ENCODE measurements at regions not wholly inside any gene's neighbourhood (a gene's known extent, or its start where the extent isn't known, plus 50 kb on each side); places are given as distances from the start of the nearest gene placed in this dataset.

DNA sequence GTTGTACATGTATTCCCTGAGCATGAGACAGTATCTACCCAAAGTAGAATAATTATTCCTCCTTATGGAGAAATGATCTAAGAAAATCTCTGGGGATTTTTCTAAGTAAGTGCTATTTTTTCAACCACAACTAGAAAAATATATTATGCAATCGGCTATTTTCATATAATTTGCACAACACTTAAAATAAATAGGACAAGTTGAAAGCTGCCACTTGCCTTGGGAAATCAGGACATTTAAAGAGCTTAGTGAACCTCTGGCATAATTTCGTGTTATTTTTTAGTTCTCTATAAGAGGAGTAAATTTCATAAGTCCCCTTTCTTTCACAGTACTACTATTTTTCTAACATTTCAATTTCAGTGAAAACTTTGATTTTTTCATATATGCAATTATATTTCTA lies 672.1 kb downstream of the OTOL1 start:
- Histone ChIP-seq H3K4me1 (ENCODE audit: control insufficient read depth, insufficient read depth, low read length) (no peaks in the 10 kb centered on the region), H3K9me3 (ENCODE audit: control insufficient read depth, insufficient read depth, low read depth, low read length) (no peaks in the 10 kb centered on the region), H3K36me3 (ENCODE audit: control insufficient read depth in 2 of 2, insufficient read depth in 1 of 2, low read length in 2 of 2) (no peaks in the 10 kb centered on the region), H3K27ac (ENCODE audit: extremely low read depth, low read depth, low read length) (no peak overlapping the region), H3K4me3 (ENCODE audit: low read depth, low read length) (no peak overlapping the region)
- CTCF ChIA-PET = no interaction called here
- TF ChIP-seq ZNF19 (tag by site-specific recombination; IDR thresholded peaks at IDR 0.05; ENCODE audit: low read depth) (no peak), ZNF549 (tag by site-specific recombination; IDR thresholded peaks at IDR 0.05) (no peak), ZFP41 (tag by site-specific recombination; IDR thresholded peaks at IDR 0.05; ENCODE audit: borderline replicate concordance) (no peak), ZNF561 (tag by site-specific recombination; IDR thresholded peaks at IDR 0.05; ENCODE audit: borderline replicate concordance) (no peak)
- POLR2A ChIA-PET = no interaction called here

DNA sequence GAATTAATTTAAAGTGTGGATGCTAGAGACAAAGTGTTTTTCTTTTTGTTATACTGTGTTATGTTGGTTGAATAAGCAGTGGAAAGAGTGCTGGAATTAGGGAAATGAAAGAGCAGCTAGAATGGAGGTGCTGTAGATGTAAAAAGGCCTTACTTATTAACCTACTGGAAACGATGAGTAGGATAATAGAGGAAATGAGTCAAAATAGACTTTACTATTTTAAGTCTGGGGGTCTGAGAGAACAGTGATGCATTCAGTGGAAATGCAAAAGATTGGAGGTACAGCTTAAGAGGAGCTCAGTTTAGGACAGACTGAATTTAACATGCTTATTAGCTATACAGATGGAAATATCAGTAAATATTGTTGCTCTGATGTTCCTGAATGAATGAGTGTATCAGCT lies 674.0 kb downstream of the OTOL1 start:
- no peak overlapping the region for H3K27ac ChIP-seq (ENCODE audit: extremely low read depth, low read depth, low read length)
- H3K4me1 ChIP-seq (ENCODE audit: control insufficient read depth, insufficient read depth, low read length) = no peaks in the 10 kb centered on the region
- CTCF ChIA-PET = no interaction called here
- no peaks in the 10 kb centered on the region for H3K36me3 ChIP-seq (ENCODE audit: control insufficient read depth in 2 of 2, insufficient read depth in 1 of 2, low read length in 2 of 2)
- H3K4me3 ChIP-seq (ENCODE audit: low read depth, low read length) = no peak overlapping the region
- POLR2A ChIA-PET = no interaction called here
- TF ChIP-seq ZNF394 (tag by site-specific recombination; IDR thresholded peaks at IDR 0.05; ENCODE audit: borderline replicate concordance) = no peak
- TF ChIP-seq ZNF2 (tag by site-specific recombination; IDR thresholded peaks at IDR 0.05) = no peak
- TF ChIP-seq SP7 (tag by site-specific recombination; IDR thresholded peaks at IDR 0.05) = no peak
- no peak for TF ChIP-seq ZNF777 (tag by site-specific recombination; IDR thresholded peaks at IDR 0.05; ENCODE audit: borderline replicate concordance)
- no peak for TF ChIP-seq ZNF660 (tag by site-specific recombination; IDR thresholded peaks at IDR 0.05)
- TF ChIP-seq, protein P1, sequence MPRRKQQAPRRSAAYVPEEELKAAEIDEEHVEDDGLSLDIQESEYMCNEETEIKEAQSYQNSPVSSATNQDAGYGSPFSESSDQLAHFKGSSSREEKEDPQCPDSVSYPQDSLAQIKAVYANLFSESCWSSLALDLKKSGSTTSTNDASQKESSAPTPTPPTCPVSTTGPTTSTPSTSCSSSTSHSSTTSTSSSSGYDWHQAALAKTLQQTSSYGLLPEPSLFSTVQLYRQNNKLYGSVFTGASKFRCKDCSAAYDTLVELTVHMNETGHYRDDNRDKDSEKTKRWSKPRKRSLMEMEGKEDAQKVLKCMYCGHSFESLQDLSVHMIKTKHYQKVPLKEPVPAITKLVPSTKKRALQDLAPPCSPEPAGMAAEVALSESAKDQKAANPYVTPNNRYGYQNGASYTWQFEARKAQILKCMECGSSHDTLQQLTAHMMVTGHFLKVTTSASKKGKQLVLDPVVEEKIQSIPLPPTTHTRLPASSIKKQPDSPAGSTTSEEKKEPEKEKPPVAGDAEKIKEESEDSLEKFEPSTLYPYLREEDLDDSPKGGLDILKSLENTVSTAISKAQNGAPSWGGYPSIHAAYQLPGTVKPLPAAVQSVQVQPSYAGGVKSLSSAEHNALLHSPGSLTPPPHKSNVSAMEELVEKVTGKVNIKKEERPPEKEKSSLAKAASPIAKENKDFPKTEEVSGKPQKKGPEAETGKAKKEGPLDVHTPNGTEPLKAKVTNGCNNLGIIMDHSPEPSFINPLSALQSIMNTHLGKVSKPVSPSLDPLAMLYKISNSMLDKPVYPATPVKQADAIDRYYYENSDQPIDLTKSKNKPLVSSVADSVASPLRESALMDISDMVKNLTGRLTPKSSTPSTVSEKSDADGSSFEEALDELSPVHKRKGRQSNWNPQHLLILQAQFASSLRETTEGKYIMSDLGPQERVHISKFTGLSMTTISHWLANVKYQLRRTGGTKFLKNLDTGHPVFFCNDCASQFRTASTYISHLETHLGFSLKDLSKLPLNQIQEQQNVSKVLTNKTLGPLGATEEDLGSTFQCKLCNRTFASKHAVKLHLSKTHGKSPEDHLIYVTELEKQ (tag by site-specific recombination; IDR thresholded peaks at IDR 0.05; ENCODE audit: borderline replicate concordance) = no peak
- TF ChIP-seq, protein P2, sequence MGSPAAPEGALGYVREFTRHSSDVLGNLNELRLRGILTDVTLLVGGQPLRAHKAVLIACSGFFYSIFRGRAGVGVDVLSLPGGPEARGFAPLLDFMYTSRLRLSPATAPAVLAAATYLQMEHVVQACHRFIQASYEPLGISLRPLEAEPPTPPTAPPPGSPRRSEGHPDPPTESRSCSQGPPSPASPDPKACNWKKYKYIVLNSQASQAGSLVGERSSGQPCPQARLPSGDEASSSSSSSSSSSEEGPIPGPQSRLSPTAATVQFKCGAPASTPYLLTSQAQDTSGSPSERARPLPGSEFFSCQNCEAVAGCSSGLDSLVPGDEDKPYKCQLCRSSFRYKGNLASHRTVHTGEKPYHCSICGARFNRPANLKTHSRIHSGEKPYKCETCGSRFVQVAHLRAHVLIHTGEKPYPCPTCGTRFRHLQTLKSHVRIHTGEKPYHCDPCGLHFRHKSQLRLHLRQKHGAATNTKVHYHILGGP (tag by site-specific recombination; IDR thresholded peaks at IDR 0.05) = no peak
- H3K9me3 ChIP-seq (ENCODE audit: control insufficient read depth, insufficient read depth, low read depth, low read length) = no peaks in the 10 kb centered on the region

DNA sequence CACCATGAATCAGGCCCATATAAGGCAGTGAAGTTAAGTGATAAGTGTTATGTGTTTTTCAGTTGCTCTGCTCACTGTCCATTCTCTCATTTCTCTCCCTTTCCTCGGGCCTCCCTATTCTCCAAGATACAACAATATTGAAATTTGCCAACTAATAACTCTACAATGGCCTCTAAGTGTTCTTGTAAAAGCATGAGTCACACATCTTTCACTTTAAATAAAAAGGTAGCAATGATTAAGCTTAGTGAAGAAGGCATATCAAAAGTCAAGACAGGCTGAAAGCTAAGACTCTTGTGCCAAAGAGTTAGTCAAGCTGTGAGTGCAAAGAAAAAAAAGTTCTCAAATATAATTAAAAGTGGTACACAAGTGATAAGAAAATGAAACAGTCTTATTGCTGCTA lies 675.4 kb downstream of the OTOL1 start:
- TF ChIP-seq, protein P3, sequence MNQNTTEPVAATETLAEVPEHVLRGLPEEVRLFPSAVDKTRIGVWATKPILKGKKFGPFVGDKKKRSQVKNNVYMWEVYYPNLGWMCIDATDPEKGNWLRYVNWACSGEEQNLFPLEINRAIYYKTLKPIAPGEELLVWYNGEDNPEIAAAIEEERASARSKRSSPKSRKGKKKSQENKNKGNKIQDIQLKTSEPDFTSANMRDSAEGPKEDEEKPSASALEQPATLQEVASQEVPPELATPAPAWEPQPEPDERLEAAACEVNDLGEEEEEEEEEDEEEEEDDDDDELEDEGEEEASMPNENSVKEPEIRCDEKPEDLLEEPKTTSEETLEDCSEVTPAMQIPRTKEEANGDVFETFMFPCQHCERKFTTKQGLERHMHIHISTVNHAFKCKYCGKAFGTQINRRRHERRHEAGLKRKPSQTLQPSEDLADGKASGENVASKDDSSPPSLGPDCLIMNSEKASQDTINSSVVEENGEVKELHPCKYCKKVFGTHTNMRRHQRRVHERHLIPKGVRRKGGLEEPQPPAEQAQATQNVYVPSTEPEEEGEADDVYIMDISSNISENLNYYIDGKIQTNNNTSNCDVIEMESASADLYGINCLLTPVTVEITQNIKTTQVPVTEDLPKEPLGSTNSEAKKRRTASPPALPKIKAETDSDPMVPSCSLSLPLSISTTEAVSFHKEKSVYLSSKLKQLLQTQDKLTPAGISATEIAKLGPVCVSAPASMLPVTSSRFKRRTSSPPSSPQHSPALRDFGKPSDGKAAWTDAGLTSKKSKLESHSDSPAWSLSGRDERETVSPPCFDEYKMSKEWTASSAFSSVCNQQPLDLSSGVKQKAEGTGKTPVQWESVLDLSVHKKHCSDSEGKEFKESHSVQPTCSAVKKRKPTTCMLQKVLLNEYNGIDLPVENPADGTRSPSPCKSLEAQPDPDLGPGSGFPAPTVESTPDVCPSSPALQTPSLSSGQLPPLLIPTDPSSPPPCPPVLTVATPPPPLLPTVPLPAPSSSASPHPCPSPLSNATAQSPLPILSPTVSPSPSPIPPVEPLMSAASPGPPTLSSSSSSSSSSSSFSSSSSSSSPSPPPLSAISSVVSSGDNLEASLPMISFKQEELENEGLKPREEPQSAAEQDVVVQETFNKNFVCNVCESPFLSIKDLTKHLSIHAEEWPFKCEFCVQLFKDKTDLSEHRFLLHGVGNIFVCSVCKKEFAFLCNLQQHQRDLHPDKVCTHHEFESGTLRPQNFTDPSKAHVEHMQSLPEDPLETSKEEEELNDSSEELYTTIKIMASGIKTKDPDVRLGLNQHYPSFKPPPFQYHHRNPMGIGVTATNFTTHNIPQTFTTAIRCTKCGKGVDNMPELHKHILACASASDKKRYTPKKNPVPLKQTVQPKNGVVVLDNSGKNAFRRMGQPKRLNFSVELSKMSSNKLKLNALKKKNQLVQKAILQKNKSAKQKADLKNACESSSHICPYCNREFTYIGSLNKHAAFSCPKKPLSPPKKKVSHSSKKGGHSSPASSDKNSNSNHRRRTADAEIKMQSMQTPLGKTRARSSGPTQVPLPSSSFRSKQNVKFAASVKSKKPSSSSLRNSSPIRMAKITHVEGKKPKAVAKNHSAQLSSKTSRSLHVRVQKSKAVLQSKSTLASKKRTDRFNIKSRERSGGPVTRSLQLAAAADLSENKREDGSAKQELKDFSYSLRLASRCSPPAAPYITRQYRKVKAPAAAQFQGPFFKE (tag by site-specific recombination; IDR thresholded peaks at IDR 0.05; ENCODE audit: borderline replicate concordance) = no peak
- TF ChIP-seq ZNF202 (tag by site-specific recombination; IDR thresholded peaks at IDR 0.05; ENCODE audit: borderline replicate concordance) = no peak
- no peak for TF ChIP-seq ZBTB7A (tag by site-specific recombination; IDR thresholded peaks at IDR 0.05; ENCODE audit: low read depth)
- TF ChIP-seq, protein P4, sequence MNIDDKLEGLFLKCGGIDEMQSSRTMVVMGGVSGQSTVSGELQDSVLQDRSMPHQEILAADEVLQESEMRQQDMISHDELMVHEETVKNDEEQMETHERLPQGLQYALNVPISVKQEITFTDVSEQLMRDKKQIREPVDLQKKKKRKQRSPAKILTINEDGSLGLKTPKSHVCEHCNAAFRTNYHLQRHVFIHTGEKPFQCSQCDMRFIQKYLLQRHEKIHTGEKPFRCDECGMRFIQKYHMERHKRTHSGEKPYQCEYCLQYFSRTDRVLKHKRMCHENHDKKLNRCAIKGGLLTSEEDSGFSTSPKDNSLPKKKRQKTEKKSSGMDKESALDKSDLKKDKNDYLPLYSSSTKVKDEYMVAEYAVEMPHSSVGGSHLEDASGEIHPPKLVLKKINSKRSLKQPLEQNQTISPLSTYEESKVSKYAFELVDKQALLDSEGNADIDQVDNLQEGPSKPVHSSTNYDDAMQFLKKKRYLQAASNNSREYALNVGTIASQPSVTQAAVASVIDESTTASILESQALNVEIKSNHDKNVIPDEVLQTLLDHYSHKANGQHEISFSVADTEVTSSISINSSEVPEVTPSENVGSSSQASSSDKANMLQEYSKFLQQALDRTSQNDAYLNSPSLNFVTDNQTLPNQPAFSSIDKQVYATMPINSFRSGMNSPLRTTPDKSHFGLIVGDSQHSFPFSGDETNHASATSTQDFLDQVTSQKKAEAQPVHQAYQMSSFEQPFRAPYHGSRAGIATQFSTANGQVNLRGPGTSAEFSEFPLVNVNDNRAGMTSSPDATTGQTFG (tag by site-specific recombination; IDR thresholded peaks at IDR 0.05; ENCODE audit: borderline replicate concordance) = no peak
- TF ChIP-seq ZNF114 (tag by site-specific recombination; IDR thresholded peaks at IDR 0.05) = no peak
- TF ChIP-seq, protein P5, sequence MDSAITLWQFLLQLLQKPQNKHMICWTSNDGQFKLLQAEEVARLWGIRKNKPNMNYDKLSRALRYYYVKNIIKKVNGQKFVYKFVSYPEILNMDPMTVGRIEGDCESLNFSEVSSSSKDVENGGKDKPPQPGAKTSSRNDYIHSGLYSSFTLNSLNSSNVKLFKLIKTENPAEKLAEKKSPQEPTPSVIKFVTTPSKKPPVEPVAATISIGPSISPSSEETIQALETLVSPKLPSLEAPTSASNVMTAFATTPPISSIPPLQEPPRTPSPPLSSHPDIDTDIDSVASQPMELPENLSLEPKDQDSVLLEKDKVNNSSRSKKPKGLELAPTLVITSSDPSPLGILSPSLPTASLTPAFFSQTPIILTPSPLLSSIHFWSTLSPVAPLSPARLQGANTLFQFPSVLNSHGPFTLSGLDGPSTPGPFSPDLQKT (IDR thresholded peaks at IDR 0.05; ENCODE audit: borderline replicate concordance, low read depth, low read length) = no peak
- no peaks in the 10 kb centered on the region for H3K9me3 ChIP-seq (ENCODE audit: control insufficient read depth, insufficient read depth, low read depth, low read length)
- ChIA-PET CTCF (no interaction called here), POLR2A (no interaction called here)
- no peaks in the 10 kb centered on the region for H3K4me1 ChIP-seq (ENCODE audit: control insufficient read depth, insufficient read depth, low read length)
- H3K36me3 ChIP-seq (ENCODE audit: control insufficient read depth in 2 of 2, insufficient read depth in 1 of 2, low read length in 2 of 2) = no peaks in the 10 kb centered on the region
- no peak overlapping the region for H3K27ac ChIP-seq (ENCODE audit: extremely low read depth, low read depth, low read length)
- H3K4me3 ChIP-seq (ENCODE audit: low read depth, low read length) = no peak overlapping the region
